ENCODE measurements at regions not wholly inside any gene's neighbourhood (a gene's known extent, or its start where the extent isn't known, plus 50 kb on each side); places are given as distances from the start of the nearest gene placed in this dataset.
"Not testable (repeated sequence)": the region's sequence is repeated elsewhere in the genome, so short reads cannot be mapped to it uniquely, and the experiment has no call there.

- not testable (repeated sequence) for DNase-seq (ENCODE audit: low spot score)
These were observed 122.5 kb upstream of the FBXO28 start for GRCh38 chr1:223991297-223991857.

GRCh38 chr1:223961985-223962384 is 116.2 kb upstream of the TP53BP2 start:
- not testable (repeated sequence) for DNase-seq (ENCODE audit: low spot score)

GRCh38 chr1:223952801-223953200 is 107.1 kb upstream of the TP53BP2 start:
- not testable (repeated sequence) for DNase-seq (ENCODE audit: low spot score)

GRCh38 chr1:223951551-223951950 is 105.8 kb upstream of the TP53BP2 start:
- not testable (repeated sequence) for DNase-seq (ENCODE audit: low spot score)

- not testable (repeated sequence) for DNase-seq (ENCODE audit: low spot score)
These were observed 104.2 kb upstream of the TP53BP2 start for GRCh38 chr1:223949944-223950343.

GRCh38 chr1:223948041-223948440 is 102.3 kb upstream of the TP53BP2 start:
- not testable (repeated sequence) for DNase-seq (ENCODE audit: low spot score)

GRCh38 chr1:223936592-223936991 is 90.8 kb upstream of the TP53BP2 start:
- DNase-seq (ENCODE audit: low spot score), result not testable (repeated sequence)

- DNase-seq (ENCODE audit: low spot score), result not testable (repeated sequence)
These were observed 85.7 kb upstream of the TP53BP2 start for GRCh38 chr1:223931476-223931875.

GRCh38 chr1:223920805-223921204 is 75.1 kb upstream of the TP53BP2 start:
- DNase-seq (ENCODE audit: low spot score), result not testable (repeated sequence)

GRCh38 chr1:223915476-223915875 is 69.7 kb upstream of the TP53BP2 start:
- DNase-seq (ENCODE audit: low spot score), result not testable (repeated sequence)

GRCh38 chr1:223913715-223914114 is 68.0 kb upstream of the TP53BP2 start:
- DNase-seq (ENCODE audit: low spot score), result not testable (repeated sequence)

GRCh38 chr1:223907943-223908587 is 62.3 kb upstream of the TP53BP2 start:
- not testable (repeated sequence) for DNase-seq (ENCODE audit: low spot score)

GRCh38 chr1:223903221-223903620 is 57.5 kb upstream of the TP53BP2 start:
- not testable (repeated sequence) for DNase-seq (ENCODE audit: low spot score)

- not testable (repeated sequence) for DNase-seq (ENCODE audit: low spot score)
These were observed 54.0 kb upstream of the TP53BP2 start for GRCh38 chr1:223899775-223900174.

- not testable (repeated sequence) for DNase-seq (ENCODE audit: low spot score)
These were observed 51.4 kb upstream of the TP53BP2 start for GRCh38 chr1:223897097-223897496.

- DNase-seq (ENCODE audit: low spot score), result not testable (repeated sequence)
These were observed 50.2 kb upstream of the TP53BP2 start for GRCh38 chr1:223895950-223896349.
